Neural progenitor cell (in vitro differentiated cells): ENCODE measurements at regions not wholly inside any gene's neighbourhood (a gene's known extent, or its start where the extent isn't known, plus 50 kb on each side); places are given as distances from the start of the nearest gene placed in this dataset.

ENCODE experiments used
- DNase-seq: peaks from one replicate; pipeline ENCODE4 v3.0.0-alpha.2; 2016; ENCODE audit warnings: low spot score
- H2AFZ ChIP-seq: fragments of 200-600 bp; sonication (generic); replicated peaks from 2 replicates; pipeline ENCODE4 v1.6.1; 2016; ENCODE audit warnings: antibody characterized with exemption
- H3F3A ChIP-seq: fragments of 200-600 bp; sonication (generic); 2 replicates; pipeline ENCODE4 v1.6.1; 2016; ENCODE audit warnings: antibody characterized with exemption, low read depth
- H3K27ac ChIP-seq: fragments of 200-600 bp; sonication (generic); 2 replicates; pipeline ENCODE4 v1.5.1; 2016; ENCODE audit warnings: mild to moderate bottlenecking
- H3K27me3 ChIP-seq: fragments of 200-600 bp; sonication (generic); 2 replicates; pipeline ENCODE4 v1.6.1; 2016; ENCODE audit warnings: mild to moderate bottlenecking, moderate library complexity
- H3K36me3 ChIP-seq: fragments of 200-600 bp; sonication (generic); 2 replicates; pipeline ENCODE4 v1.5.1; 2016
- H3K4me1 ChIP-seq: fragments of 200-600 bp; sonication (generic); 2 replicates; pipeline ENCODE4 v1.6.1; 2016; ENCODE audit warnings: mixed run types
- H3K4me2 ChIP-seq: fragments of 200-600 bp; sonication (generic); 2 replicates; pipeline ENCODE4 v1.6.1; 2016
- H3K4me3 ChIP-seq: fragments of 200-600 bp; sonication (generic); 2 replicates; pipeline ENCODE4 v1.5.1; 2016
- H3K79me2 ChIP-seq: fragments of 200-600 bp; sonication (generic); 2 replicates; pipeline ENCODE4 v1.6.1; 2016; ENCODE audit warnings: low read depth
- H3K9ac ChIP-seq: fragments of 200-600 bp; sonication (generic); 2 replicates; pipeline ENCODE4 v1.6.1; 2016
- H3K9me3 ChIP-seq: fragments of 200-600 bp; sonication (generic); 2 replicates; pipeline ENCODE4 v1.5.1; 2016; ENCODE audit warnings: low read depth
- H4K20me1 ChIP-seq: fragments of 200-600 bp; sonication (generic); 2 replicates; pipeline ENCODE4 v1.6.1; 2016; ENCODE audit warnings: low read depth
- H3K27ac Mint-ChIP-seq: 3 replicates; pipeline ENCODE4 v1.8.0; 2021; ENCODE audit warnings: mixed read lengths
- H3K27me3 Mint-ChIP-seq: 2 replicates; pipeline ENCODE4 v1.8.0; 2022; ENCODE audit warnings: low read depth, mild to moderate bottlenecking, inconsistent platforms, moderate library complexity, mixed read lengths; ENCODE audit not compliant: insufficient read depth
- H3K36me3 Mint-ChIP-seq: 3 replicates; pipeline ENCODE4 v1.8.0; 2021; ENCODE audit warnings: mixed read lengths
- H3K4me1 Mint-ChIP-seq: 3 replicates; pipeline ENCODE4 v1.8.0; 2021; ENCODE audit warnings: mixed read lengths
- H3K4me3 Mint-ChIP-seq: 3 replicates; pipeline ENCODE4 v1.8.0; 2021; ENCODE audit warnings: mild to moderate bottlenecking, moderate library complexity, mixed read lengths
- H3K9me3 Mint-ChIP-seq: 3 replicates; pipeline ENCODE4 v1.8.0; 2020; ENCODE audit warnings: mixed read lengths
- EZH2 ChIP-seq: fragments of 200-600 bp; sonication (generic); IDR thresholded peaks from 2 replicates; pipeline ENCODE4 v1.6.1; 2017; ENCODE audit warnings: antibody characterized with exemption, mild to moderate bottlenecking, moderate library complexity
- EZH2phosphoT487 ChIP-seq: fragments of 200-600 bp; sonication (generic); IDR thresholded peaks from 2 replicates; pipeline ENCODE4 v1.6.1; 2017; ENCODE audit warnings: antibody characterized with exemption
- TF ChIP-seq, protein P1 (sequence below): fragments of 200-600 bp; sonication (generic); IDR thresholded peaks from 2 replicates; pipeline ENCODE4 v1.5.1; 2017; ENCODE audit warnings: antibody characterized with exemption, mild to moderate bottlenecking

DNA sequence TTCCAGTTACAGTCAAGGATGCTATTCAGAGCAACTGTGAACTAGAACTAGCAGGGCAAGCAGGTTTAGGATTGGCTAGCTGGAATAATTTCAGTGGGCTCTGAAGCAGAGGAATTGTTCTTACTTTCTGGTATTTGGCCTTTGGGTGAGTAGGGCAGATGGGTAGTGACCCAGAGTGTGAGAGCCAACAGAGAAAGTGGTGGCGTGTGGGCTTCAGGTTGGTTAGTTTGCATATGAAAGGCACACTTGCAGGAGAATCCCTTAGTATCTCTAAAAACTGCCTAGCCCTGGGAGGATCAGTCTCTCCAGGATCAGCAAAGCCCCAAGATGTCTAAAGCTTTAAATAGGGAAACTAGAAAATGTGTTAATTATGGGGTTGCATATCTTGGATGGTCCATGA lies 67.6 kb upstream of the LRRC8B start:
- H3K9me3 Mint-ChIP-seq = no peaks in the 10 kb centered on the region
- H3K9me3 ChIP-seq = no peaks in the 10 kb centered on the region
- H3K79me2 ChIP-seq = no peaks in the 10 kb centered on the region
- H4K20me1 ChIP-seq = no peaks in the 10 kb centered on the region
- H3K27me3 ChIP-seq = no peaks in the 10 kb centered on the region
- no peak overlapping the region for H3K27ac Mint-ChIP-seq
- TF ChIP-seq, protein P1, sequence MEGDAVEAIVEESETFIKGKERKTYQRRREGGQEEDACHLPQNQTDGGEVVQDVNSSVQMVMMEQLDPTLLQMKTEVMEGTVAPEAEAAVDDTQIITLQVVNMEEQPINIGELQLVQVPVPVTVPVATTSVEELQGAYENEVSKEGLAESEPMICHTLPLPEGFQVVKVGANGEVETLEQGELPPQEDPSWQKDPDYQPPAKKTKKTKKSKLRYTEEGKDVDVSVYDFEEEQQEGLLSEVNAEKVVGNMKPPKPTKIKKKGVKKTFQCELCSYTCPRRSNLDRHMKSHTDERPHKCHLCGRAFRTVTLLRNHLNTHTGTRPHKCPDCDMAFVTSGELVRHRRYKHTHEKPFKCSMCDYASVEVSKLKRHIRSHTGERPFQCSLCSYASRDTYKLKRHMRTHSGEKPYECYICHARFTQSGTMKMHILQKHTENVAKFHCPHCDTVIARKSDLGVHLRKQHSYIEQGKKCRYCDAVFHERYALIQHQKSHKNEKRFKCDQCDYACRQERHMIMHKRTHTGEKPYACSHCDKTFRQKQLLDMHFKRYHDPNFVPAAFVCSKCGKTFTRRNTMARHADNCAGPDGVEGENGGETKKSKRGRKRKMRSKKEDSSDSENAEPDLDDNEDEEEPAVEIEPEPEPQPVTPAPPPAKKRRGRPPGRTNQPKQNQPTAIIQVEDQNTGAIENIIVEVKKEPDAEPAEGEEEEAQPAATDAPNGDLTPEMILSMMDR = no peak
- TF ChIP-seq EZH2phosphoT487 (no peak), EZH2 (no peak)
- H3F3A ChIP-seq = no peaks in the 10 kb centered on the region
- H3K27ac ChIP-seq = no peak overlapping the region
- H3K4me1 Mint-ChIP-seq = peaks cover 5% of the 10 kb centered on the region
- peaks cover 6% of the 10 kb centered on the region for H3K4me1 ChIP-seq
- no peak overlapping the region for H3K4me3 Mint-ChIP-seq
- H3K36me3 ChIP-seq = no peaks in the 10 kb centered on the region
- no peak overlapping the region for H3K9ac ChIP-seq
- no peaks in the 10 kb centered on the region for H3K27me3 Mint-ChIP-seq
- H3K4me3 ChIP-seq = no peak overlapping the region
- peak; percentile 15 for DNase-seq
- no peak overlapping the region for H2AFZ ChIP-seq
- no peaks in the 10 kb centered on the region for H3K36me3 Mint-ChIP-seq
- no peak overlapping the region for H3K4me2 ChIP-seq

DNA sequence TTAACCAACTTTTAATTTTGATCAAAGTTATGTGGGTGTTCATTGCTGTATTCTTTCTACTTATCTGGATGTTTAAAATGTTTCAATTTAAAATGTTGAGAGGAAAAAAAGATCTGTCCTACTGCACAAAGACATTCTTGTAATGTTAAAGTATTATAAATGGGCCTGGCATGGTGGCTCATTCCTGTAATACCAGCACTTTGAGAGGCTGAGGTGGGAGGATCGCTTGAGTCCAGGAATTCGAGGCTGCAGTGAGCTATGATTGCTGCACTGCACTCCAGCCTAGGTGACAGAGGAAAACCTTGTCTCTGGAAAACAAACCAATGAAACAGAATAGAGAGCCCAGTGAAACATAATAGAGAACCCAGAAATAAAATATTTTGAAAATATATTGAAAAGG lies 65.5 kb upstream of the LRRC8B start:
- Histone ChIP-seq H2AFZ (no peak overlapping the region), H3K9me3 (no peaks in the 10 kb centered on the region), H3K36me3 (no peaks in the 10 kb centered on the region), H3K9ac (no peak overlapping the region), H3K27ac (no peak overlapping the region), H4K20me1 (no peaks in the 10 kb centered on the region), H3K4me2 (no peak overlapping the region), H3K4me1 (peaks cover 6% of the 10 kb centered on the region), H3F3A (no peaks in the 10 kb centered on the region), H3K27me3 (no peaks in the 10 kb centered on the region), H3K79me2 (no peaks in the 10 kb centered on the region), H3K4me3 (no peak overlapping the region)
- H3K4me1 Mint-ChIP-seq = peaks cover 5% of the 10 kb centered on the region
- TF ChIP-seq, protein P1 = no peak
- TF ChIP-seq EZH2phosphoT487 (no peak), EZH2 (no peak)
- H3K9me3 Mint-ChIP-seq = no peaks in the 10 kb centered on the region
- H3K36me3 Mint-ChIP-seq = no peaks in the 10 kb centered on the region
- no peak overlapping the region for H3K4me3 Mint-ChIP-seq
- H3K27me3 Mint-ChIP-seq = no peaks in the 10 kb centered on the region
- H3K27ac Mint-ChIP-seq = no peak overlapping the region
- no peak for DNase-seq

DNA sequence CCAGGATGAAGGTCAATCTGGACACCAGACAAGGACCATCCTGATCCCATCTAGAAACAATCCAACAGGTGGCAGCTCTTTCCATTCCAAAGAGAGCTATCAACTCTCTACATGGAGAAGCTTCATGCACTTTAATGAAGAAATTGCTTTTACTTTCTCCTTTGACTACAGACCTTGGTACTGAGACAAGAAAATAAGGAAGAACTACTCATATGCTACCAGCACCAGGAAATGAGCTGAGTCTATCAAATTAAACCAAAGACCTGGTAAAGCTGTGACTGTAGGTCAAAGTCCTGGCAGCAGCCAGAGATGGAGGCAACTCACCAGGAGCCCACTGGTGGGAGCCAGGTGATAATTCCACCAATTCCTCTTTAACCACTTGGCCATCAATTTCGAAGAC lies 64.3 kb upstream of the LRRC8B start:
- H3K27me3 ChIP-seq = no peaks in the 10 kb centered on the region
- no peaks in the 10 kb centered on the region for H3K36me3 Mint-ChIP-seq

More for the DNA sequence above, 64.3 kb upstream of the LRRC8B start:
- Histone ChIP-seq H3K27ac (no peak overlapping the region), H3K36me3 (no peaks in the 10 kb centered on the region), H3K4me2 (no peak overlapping the region), H3K9me3 (no peaks in the 10 kb centered on the region), H3K9ac (no peak overlapping the region), H3K4me3 (no peak overlapping the region), H4K20me1 (no peaks in the 10 kb centered on the region), H3F3A (no peaks in the 10 kb centered on the region), H3K79me2 (no peaks in the 10 kb centered on the region), H3K4me1 (peaks cover 6% of the 10 kb centered on the region), H2AFZ (no peak overlapping the region)
- no peak overlapping the region for H3K4me3 Mint-ChIP-seq
- TF ChIP-seq EZH2phosphoT487 (no peak), EZH2 (no peak)
- TF ChIP-seq, protein P1 = no peak
- no peak overlapping the region for H3K27ac Mint-ChIP-seq
- no peaks in the 10 kb centered on the region for H3K27me3 Mint-ChIP-seq
- no peaks in the 10 kb centered on the region for H3K9me3 Mint-ChIP-seq
- no peak for DNase-seq
- peaks cover 5% of the 10 kb centered on the region for H3K4me1 Mint-ChIP-seq
